Testis (tissue), 2 donors: ENCODE measurements at regions not wholly inside any gene's neighbourhood (a gene's known extent, or its start where the extent isn't known, plus 50 kb on each side); places are given as distances from the start of the nearest gene placed in this dataset.

ENCODE experiments used
- DNase-seq: peaks from one replicate; pipeline ENCODE4 v3.0.0-alpha.2; 2019
- H3K27ac ChIP-seq, 2 donors: fragments of 200-600 bp; sonication (generic); one replicate each; pipeline ENCODE4 v1.5.1; 2019
- H3K27me3 ChIP-seq: fragments of 200-600 bp; sonication (generic); one replicate; pipeline ENCODE4 v1.5.1; 2019
- H3K36me3 ChIP-seq: fragments of 200-600 bp; sonication (generic); one replicate; pipeline ENCODE4 v1.5.1; 2017; ENCODE audit warnings: low read depth; ENCODE audit errors: missing control alignments
- H3K4me1 ChIP-seq: fragments of 200-600 bp; sonication (generic); one replicate; pipeline ENCODE4 v1.5.1; 2019
- H3K4me3 ChIP-seq, 2 donors: fragments of 200-600 bp; sonication (generic); one replicate each; pipeline ENCODE4 v1.5.1; 2017 to 2019
- H3K9me3 ChIP-seq: fragments of 200-600 bp; sonication (generic); one replicate; pipeline ENCODE4 v1.5.1; 2017
- CTCF ChIP-seq, 3 experiments: fragments of 450-650 bp in 2 of 3; fragments of 200-600 bp in 1 of 3; sonication (generic) in 1 of 3; IDR thresholded peaks; one replicate each; pipeline ENCODE4 v1.5.1; 2016 to 2019; ENCODE audit warnings: antibody characterized with exemption in 3 of 3, mild to moderate bottlenecking in 2 of 3, moderate library complexity in 1 of 3
- POLR2A ChIP-seq: fragments of 450-650 bp; IDR thresholded peaks from one replicate; pipeline ENCODE4 v1.6.1; 2017; ENCODE audit warnings: antibody characterized with exemption, mild to moderate bottlenecking, moderate library complexity
- WGBS, 2 donors: methylation state at CpG; one replicate each; pipeline ENCODE4 v1.1.5; 2018; 5-methylcytosine and 5-hydroxymethylcytosine counted together
- intact Hi-C: fragments of 100-400 bp; cut with DNase I; formaldehyde crosslinking; loops from one replicate; pipeline ENCODE4 v1.15.1; 2023; ENCODE audit warnings: low total_unique reads

- H3K4me1 ChIP-seq = no peaks in the 10 kb centered on the region
- no peak overlapping the region for H3K27ac ChIP-seq
- no peak for DNase-seq
- H3K36me3 ChIP-seq = no peaks in the 10 kb centered on the region
- no peaks in the 10 kb centered on the region for H3K9me3 ChIP-seq
- intact Hi-C loops = no loop called here
- no peak overlapping the region for H3K4me3 ChIP-seq
- TF ChIP-seq POLR2A (no peak), CTCF (IDR thresholded peaks at IDR 0.05) (no peak)
- WGBS, 2 donors = 96 to 98% methylated on average over 4 of the region's 4 CpGs
- no peaks in the 10 kb centered on the region for H3K27me3 ChIP-seq
Measured at GRCh38 chr22:48486558-48486957, 1341.1 kb downstream of the BRD1 start.

GRCh38 chr22:48486134-48486532 lies 1341.5 kb downstream of the BRD1 start:
- WGBS, 2 donors = 76 to 86% methylated on average over 11 of the region's 11 CpGs
- no peak for DNase-seq
- no peak for TF ChIP-seq CTCF (IDR thresholded peaks at IDR 0.05)
- no peak for TF ChIP-seq POLR2A
- Histone ChIP-seq H3K4me3 (no peak overlapping the region), H3K27ac (no peak overlapping the region), H3K27me3 (no peaks in the 10 kb centered on the region), H3K36me3 (no peaks in the 10 kb centered on the region), H3K4me1 (no peaks in the 10 kb centered on the region), H3K9me3 (no peaks in the 10 kb centered on the region)
- intact Hi-C loops = no loop called here

GRCh38 chr22:48485149-48486133 lies 1342.2 kb downstream of the BRD1 start:
- WGBS, 2 donors = 67% methylated on average over 13 to 22 of the region's 22 CpGs
- Histone ChIP-seq H3K27ac (no peak overlapping the region), H3K4me1 (no peaks in the 10 kb centered on the region), H3K9me3 (no peaks in the 10 kb centered on the region), H3K36me3 (no peaks in the 10 kb centered on the region), H3K27me3 (no peaks in the 10 kb centered on the region), H3K4me3 (no peak overlapping the region)
- intact Hi-C loops = no loop called here
- no peak for DNase-seq
- no peak for TF ChIP-seq CTCF (IDR thresholded peaks at IDR 0.05)
- no peak for TF ChIP-seq POLR2A

- Histone ChIP-seq H3K36me3 (no peaks in the 10 kb centered on the region), H3K27me3 (no peaks in the 10 kb centered on the region), H3K4me1 (no peaks in the 10 kb centered on the region), H3K27ac (no peak overlapping the region), H3K9me3 (no peaks in the 10 kb centered on the region), H3K4me3 (no peak overlapping the region)
- 64 to 65% methylated on average over 12 of the region's 12 CpGs for WGBS, 2 donors
- DNase-seq = peak; percentile 38
- TF ChIP-seq CTCF (IDR thresholded peaks at IDR 0.05) (no peak), POLR2A (no peak)
- intact Hi-C loops = no loop called here
Measured at GRCh38 chr22:48483764-48484528, 1343.7 kb downstream of the BRD1 start.
